OCI-LY1 (cell line): ENCODE measurements at regions not wholly inside any gene's neighbourhood (a gene's known extent, or its start where the extent isn't known, plus 50 kb on each side); places are given as distances from the start of the nearest gene placed in this dataset.

ENCODE experiments used
- H2AFZ ChIP-seq: fragments of 200-600 bp; sonication (generic), shearing (Covaris generic); 2 replicates; pipeline ENCODE4 v1.6.0; 2014; ENCODE audit warnings: antibody characterized with exemption, mild to moderate bottlenecking, low read length
- H3F3A ChIP-seq: fragments of 200-600 bp; sonication (generic), shearing (Covaris generic); 2 replicates; pipeline ENCODE4 v1.6.0; 2014; ENCODE audit warnings: mild to moderate bottlenecking, antibody characterized with exemption, low read length, moderate library complexity; ENCODE audit not compliant: insufficient read depth
- H3K27ac ChIP-seq: fragments of 200-600 bp; sonication (generic); 2 replicates; pipeline ENCODE4 v1.5.1; 2014; ENCODE audit warnings: low read length, mixed run types, mild to moderate bottlenecking, low read depth; ENCODE audit not compliant: poor library complexity, severe bottlenecking
- H3K27me3 ChIP-seq: fragments of 200-600 bp; sonication (generic); 2 replicates; pipeline ENCODE4 v1.6.0; 2014; ENCODE audit warnings: antibody characterized with exemption, mild to moderate bottlenecking, low read length, moderate library complexity; ENCODE audit not compliant: insufficient read depth
- H3K36me3 ChIP-seq: fragments of 200-600 bp; sonication (generic); 2 replicates; pipeline ENCODE4 v1.6.1; 2014; ENCODE audit warnings: mild to moderate bottlenecking, antibody characterized with exemption, low read length, moderate library complexity, mixed read lengths; ENCODE audit not compliant: insufficient read depth
- H3K4me1 ChIP-seq: fragments of 200-600 bp; sonication (generic); 2 replicates; pipeline ENCODE4 v1.5.1; 2014; ENCODE audit warnings: mild to moderate bottlenecking, low read length, moderate library complexity; ENCODE audit not compliant: insufficient read depth, severe bottlenecking
- H3K4me2 ChIP-seq: fragments of 200-600 bp; sonication (generic), shearing (Covaris generic); 2 replicates; pipeline ENCODE4 v1.6.1; 2014; ENCODE audit warnings: low read length
- H3K4me3 ChIP-seq: fragments of 200-600 bp; sonication (generic); 2 replicates; pipeline ENCODE4 v1.5.1; 2014; ENCODE audit warnings: low read length, low read depth, mild to moderate bottlenecking, mixed read lengths; ENCODE audit not compliant: poor library complexity, severe bottlenecking
- H3K79me2 ChIP-seq: fragments of 200-600 bp; shearing (Covaris generic); 2 replicates; pipeline ENCODE4 v1.6.1; 2016; ENCODE audit warnings: mixed run types, low read length, mixed read lengths; ENCODE audit not compliant: insufficient read depth
- H3K9ac ChIP-seq: fragments of 200-600 bp; sonication (generic), shearing (Covaris generic); 2 replicates; pipeline ENCODE4 v1.6.1; 2014; ENCODE audit warnings: mild to moderate bottlenecking, low read length, mixed read lengths
- H3K9me2 ChIP-seq: fragments of 200-600 bp; sonication (generic), shearing (Covaris generic); 2 replicates; pipeline ENCODE4 v1.6.1; 2014; ENCODE audit warnings: low read depth, mild to moderate bottlenecking, low read length, mixed read lengths
- H3K9me3 ChIP-seq: fragments of 200-600 bp; shearing (Covaris generic); 2 replicates; pipeline ENCODE4 v1.6.1; 2014; ENCODE audit warnings: low read length, mixed read lengths
- H4K20me1 ChIP-seq: fragments of 200-600 bp; sonication (generic), shearing (Covaris generic); 2 replicates; pipeline ENCODE4 v1.6.0; 2016; ENCODE audit warnings: mild to moderate bottlenecking, low read length; ENCODE audit not compliant: insufficient read depth
- CTCF ChIP-seq: fragments of 200-600 bp; sonication (generic), shearing (Covaris generic); IDR thresholded peaks from 2 replicates; pipeline ENCODE4 v1.5.1; 2017; ENCODE audit warnings: mild to moderate bottlenecking, antibody characterized with exemption, low read length, moderate library complexity, mixed read lengths
- EZH2 ChIP-seq: fragments of 200-600 bp; sonication (generic), shearing (Covaris generic); IDR thresholded peaks from 2 replicates; pipeline ENCODE4 v1.8.0; 2017; ENCODE audit warnings: borderline replicate concordance, mixed run types, mild to moderate bottlenecking, antibody characterized with exemption, low read length, moderate library complexity, mixed read lengths

GRCh38 chr12:30026621-30027234 is 243.0 kb upstream of the TMTC1 start:
- Histone ChIP-seq H3K4me1 (no peaks in the 10 kb centered on the region), H2AFZ (no peak overlapping the region), H3K27me3 (no peaks in the 10 kb centered on the region), H3K4me2 (no peak overlapping the region), H3K36me3 (no peaks in the 10 kb centered on the region), H3K9me2 (no peaks in the 10 kb centered on the region), H3F3A (no peaks in the 10 kb centered on the region), H3K9ac (no peak overlapping the region), H3K27ac (no peak overlapping the region), H4K20me1 (no peaks in the 10 kb centered on the region), H3K79me2 (no peaks in the 10 kb centered on the region), H3K4me3 (no peak overlapping the region), H3K9me3 (no peaks in the 10 kb centered on the region)
- no peak for TF ChIP-seq CTCF

GRCh38 chr12:30025317-30025716 is 241.6 kb upstream of the TMTC1 start:
- Histone ChIP-seq H2AFZ (no peak overlapping the region), H3K27ac (no peak overlapping the region), H3K4me3 (no peak overlapping the region), H3K9me3 (no peaks in the 10 kb centered on the region), H3K4me1 (no peaks in the 10 kb centered on the region), H3K9me2 (no peaks in the 10 kb centered on the region), H4K20me1 (no peaks in the 10 kb centered on the region), H3K27me3 (no peaks in the 10 kb centered on the region), H3K9ac (no peak overlapping the region), H3F3A (no peaks in the 10 kb centered on the region), H3K79me2 (no peaks in the 10 kb centered on the region), H3K36me3 (no peaks in the 10 kb centered on the region), H3K4me2 (no peak overlapping the region)
- TF ChIP-seq CTCF (no peak), EZH2 (no peak)

- Histone ChIP-seq H3K4me1 (no peaks in the 10 kb centered on the region), H4K20me1 (no peaks in the 10 kb centered on the region), H3K27ac (no peak overlapping the region)
Observed at GRCh38 chr12:30023186-30023585, 239.4 kb upstream of the TMTC1 start.

More at GRCh38 chr12:30023186-30023585, 239.4 kb upstream of the TMTC1 start:
- no peaks in the 10 kb centered on the region for H3K9me3 ChIP-seq
- no peak overlapping the region for H3K4me3 ChIP-seq
- no peaks in the 10 kb centered on the region for H3K27me3 ChIP-seq
- no peaks in the 10 kb centered on the region for H3K36me3 ChIP-seq
- H3K9ac ChIP-seq = no peak overlapping the region
- H3K9me2 ChIP-seq = no peaks in the 10 kb centered on the region
- H2AFZ ChIP-seq = no peak overlapping the region
- no peak overlapping the region for H3K4me2 ChIP-seq
- H3K79me2 ChIP-seq = no peaks in the 10 kb centered on the region
- H3F3A ChIP-seq = no peaks in the 10 kb centered on the region
- TF ChIP-seq CTCF (no peak), EZH2 (no peak)
